ENCODE measurements at regions not wholly inside any gene's neighbourhood (a gene's known extent, or its start where the extent isn't known, plus 50 kb on each side); places are given as distances from the start of the nearest gene placed in this dataset.
"Not testable (repeated sequence)": the region's sequence is repeated elsewhere in the genome, so short reads cannot be mapped to it uniquely, and the experiment has no call there.

DNA sequence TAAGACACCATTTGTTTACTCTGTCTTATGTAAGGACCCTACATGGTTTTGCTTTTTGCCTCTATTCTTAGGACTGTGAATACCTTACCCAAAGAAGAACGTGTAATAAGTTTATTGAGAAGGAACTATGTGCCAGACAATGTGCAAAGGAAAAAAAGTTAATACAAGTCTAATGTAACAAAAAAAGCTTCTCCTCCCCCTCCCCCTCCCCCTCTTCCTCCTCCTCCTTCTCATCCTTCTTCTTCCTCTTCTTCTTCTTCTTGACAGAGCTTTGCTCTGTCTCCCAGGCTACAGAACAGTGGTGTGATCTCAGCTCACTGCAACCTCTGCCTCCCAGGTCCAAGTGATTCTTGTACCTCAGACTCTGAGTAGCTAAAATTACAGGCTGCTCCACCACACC lies 50.9 kb upstream of the MITF start:
- DNase-seq (ENCODE audit: low read depth): no peak
- no peak overlapping the region for H3K4me3 ChIP-seq (ENCODE audit: low read depth, low read length)
- TF ChIP-seq, protein P1, sequence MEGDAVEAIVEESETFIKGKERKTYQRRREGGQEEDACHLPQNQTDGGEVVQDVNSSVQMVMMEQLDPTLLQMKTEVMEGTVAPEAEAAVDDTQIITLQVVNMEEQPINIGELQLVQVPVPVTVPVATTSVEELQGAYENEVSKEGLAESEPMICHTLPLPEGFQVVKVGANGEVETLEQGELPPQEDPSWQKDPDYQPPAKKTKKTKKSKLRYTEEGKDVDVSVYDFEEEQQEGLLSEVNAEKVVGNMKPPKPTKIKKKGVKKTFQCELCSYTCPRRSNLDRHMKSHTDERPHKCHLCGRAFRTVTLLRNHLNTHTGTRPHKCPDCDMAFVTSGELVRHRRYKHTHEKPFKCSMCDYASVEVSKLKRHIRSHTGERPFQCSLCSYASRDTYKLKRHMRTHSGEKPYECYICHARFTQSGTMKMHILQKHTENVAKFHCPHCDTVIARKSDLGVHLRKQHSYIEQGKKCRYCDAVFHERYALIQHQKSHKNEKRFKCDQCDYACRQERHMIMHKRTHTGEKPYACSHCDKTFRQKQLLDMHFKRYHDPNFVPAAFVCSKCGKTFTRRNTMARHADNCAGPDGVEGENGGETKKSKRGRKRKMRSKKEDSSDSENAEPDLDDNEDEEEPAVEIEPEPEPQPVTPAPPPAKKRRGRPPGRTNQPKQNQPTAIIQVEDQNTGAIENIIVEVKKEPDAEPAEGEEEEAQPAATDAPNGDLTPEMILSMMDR (IDR thresholded peaks at IDR 0.05; ENCODE audit: insufficient read depth, low read depth, low read length): no peak

DNA sequence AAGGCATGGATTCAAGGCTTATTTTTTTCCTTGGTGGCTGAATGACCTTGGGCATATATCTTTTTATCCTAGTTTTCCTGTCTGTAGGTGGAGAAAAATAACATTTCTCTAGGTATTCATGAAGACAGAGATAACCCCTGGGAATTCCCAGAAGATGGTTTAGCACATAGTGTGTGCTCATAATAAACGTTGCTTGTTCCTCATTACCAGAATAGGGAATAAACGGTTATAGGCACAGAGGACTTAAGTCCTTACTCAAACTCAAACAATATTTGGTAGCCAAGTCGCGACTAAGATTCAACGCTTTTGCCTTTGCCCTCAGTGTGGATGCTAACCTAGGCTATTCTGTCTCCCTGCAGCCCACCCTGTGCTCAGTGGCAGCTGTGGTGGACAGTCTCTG lies 51.6 kb upstream of the MITF start:
- no peak for DNase-seq (ENCODE audit: low read depth)
- no peak overlapping the region for H3K4me3 ChIP-seq (ENCODE audit: low read depth, low read length)
- TF ChIP-seq, protein P1 (IDR thresholded peaks at IDR 0.05; ENCODE audit: insufficient read depth, low read depth, low read length): no peak

DNA sequence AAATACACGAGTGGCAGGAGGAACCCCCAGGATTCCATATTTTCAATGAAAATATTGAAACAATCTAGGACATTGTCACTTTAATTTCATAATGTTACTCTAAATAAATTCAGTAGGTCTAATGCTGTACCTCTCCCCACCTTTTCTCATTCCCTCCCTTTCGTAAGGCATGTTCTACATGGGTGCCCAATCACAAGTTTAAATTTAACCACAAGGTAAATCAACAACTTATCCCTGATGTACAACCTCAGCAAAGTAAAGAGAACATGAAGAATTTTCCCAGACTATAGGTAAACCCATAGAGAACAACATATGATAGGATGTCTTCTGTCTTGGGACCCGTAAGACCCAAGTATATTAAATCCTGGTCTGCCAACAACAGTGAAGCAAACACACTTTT lies 53.2 kb upstream of the MITF start:
- H3K4me3 ChIP-seq (ENCODE audit: low read depth, low read length): no peak overlapping the region
- TF ChIP-seq, protein P1 (IDR thresholded peaks at IDR 0.05; ENCODE audit: insufficient read depth, low read depth, low read length): no peak
- no peak for DNase-seq (ENCODE audit: low read depth)

DNA sequence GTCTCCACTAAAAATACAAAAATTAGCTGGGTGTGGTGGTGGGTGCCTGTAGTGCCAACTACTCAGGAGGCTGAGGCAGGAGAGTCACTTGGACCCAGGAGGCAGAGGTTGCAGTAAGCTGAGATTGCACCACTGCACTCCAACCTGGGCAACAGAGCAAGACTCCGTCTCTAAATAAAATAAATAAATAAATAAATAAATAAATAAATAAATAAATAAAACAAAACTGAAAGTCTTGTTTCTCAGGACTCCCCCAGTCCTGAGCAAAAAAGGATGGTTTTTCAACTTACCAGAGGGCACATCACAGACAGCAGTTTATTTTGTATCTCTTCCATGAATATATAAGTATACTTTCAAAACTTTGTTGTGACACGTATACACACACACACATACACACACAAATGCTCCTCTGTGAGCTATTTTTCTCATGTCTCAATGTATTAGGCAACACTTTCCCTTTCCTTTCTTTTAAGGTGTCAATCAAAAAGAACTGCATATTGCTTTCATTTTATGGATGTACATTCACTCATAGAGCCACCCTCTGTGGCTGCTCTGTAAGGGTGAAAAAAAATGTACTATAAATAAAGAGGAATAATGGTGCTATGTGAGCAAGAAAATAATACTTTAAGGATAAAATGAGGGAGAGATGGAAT lies 54.8 kb upstream of the MITF start:
- TF ChIP-seq, protein P1 (IDR thresholded peaks at IDR 0.05; ENCODE audit: insufficient read depth, low read depth, low read length): no peak
- no peak overlapping the region for H3K4me3 ChIP-seq (ENCODE audit: low read depth, low read length)
- no peak for DNase-seq (ENCODE audit: low read depth)

DNA sequence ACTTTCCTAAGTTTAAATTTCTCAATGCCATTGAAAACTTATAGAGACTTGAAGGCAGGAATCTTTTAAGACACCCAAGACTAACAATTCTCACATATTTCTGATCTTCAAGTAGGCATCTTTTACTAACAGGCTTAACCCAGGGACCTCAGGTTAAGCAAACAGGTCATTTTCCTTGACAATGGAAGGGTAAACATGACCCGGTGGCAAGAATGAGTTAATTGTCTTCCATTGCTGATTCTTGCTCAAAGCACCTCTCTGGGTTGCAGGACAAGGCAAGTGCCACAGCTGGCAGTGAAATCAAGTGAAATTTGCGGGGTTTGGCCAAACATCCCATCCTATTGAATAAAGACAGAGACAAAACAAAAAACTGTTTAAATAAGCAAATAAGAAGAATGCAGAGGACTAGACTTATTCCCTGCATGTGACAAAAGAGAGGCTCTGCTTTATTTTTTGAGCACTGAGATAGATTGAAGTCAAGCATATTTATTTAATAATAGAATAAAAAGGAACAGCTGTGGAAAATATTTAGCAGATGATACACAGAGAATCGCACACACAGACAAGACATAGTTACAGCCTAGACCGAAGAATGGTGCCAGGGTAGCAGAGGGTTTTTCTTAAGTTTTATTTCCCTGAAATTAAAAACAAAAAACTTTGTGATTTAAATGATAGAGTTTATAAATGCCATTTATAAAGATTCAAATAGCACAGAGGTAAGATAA lies 56.0 kb upstream of the MITF start:
- TF ChIP-seq, protein P1 (IDR thresholded peaks at IDR 0.05; ENCODE audit: insufficient read depth, low read depth, low read length): no peak
- H3K4me3 ChIP-seq (ENCODE audit: low read depth, low read length): no peak overlapping the region
- DNase-seq (ENCODE audit: low read depth): no peak

DNA sequence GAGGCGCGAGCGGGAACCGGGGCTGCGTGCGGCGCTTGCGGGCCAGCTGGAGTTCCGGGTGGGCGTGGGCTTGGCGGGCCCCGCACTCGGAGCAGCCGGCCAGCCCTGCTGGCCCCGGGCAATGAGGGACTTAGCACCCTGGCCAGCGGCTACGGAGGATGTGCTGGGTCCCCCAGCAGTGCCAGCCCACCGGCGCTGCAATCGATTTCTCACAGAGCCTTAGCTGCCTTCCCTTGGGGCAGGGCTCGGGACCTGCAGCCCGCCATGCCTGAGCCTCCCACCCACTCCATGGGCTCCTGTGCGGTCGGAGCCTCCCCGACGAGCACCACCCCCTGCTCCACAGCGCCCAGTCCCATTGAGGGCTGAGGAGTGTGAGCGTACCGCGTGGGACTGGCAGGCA lies 61.8 kb upstream of the MITF start:
- not testable (repeated sequence) for DNase-seq (ENCODE audit: low read depth); H3K4me3 ChIP-seq (ENCODE audit: low read depth, low read length)

DNA sequence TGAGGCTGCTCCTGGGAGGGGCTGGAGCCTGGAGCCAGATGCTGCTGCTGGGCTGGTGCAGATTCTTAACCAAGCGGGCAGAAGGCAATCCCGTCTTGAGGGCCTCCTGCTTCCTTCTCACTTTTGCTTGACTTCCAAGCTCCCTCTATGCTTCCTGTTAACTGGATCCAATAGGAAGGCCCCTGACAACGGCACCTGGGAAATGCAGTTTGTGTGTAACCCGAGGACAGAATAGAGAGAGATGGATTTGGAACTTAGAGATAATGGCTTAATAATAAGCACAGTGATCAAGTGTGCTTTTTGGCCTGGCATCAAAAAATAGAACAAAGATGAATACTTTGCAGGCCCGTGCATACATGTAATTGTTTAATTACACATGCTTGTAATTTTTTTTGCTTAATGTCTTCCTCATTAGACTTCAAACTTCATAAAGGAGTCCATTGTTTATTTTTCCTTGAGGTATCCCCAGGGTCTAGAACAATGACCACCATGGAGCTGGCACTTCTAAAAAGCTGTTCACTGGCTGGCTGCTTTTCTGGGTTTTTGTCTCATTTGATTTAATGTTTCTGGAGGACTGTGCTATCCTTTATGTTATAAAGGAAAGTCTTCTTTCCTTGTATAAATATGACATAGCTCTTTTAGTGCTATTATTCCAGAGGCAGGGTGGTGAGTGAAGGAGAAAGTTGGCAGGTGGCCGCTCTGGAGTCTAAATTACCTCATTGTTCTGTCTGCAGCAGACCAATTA lies 63.3 kb upstream of the MITF start:
- no peak overlapping the region for H3K4me3 ChIP-seq (ENCODE audit: low read depth, low read length)
- DNase-seq (ENCODE audit: low read depth): no peak
- TF ChIP-seq, protein P1 (IDR thresholded peaks at IDR 0.05; ENCODE audit: insufficient read depth, low read depth, low read length): no peak
